OCI-LY7 (cell line): ENCODE measurements at regions not wholly inside any gene's neighbourhood (a gene's known extent, or its start where the extent isn't known, plus 50 kb on each side); places are given as distances from the start of the nearest gene placed in this dataset.

Experiments
- EZH2phosphoT487 ChIP-seq: fragments of 200-600 bp; sonication (generic); IDR thresholded peaks from 2 replicates; pipeline ENCODE4 v1.6.1; 2018; ENCODE audit warnings: low read depth, borderline replicate concordance, mild to moderate bottlenecking, mixed run types, antibody characterized with exemption, low read length, moderate library complexity, mixed read lengths
- TF ChIP-seq, protein P1 (sequence below): fragments of 200-600 bp; sonication (generic); conservative IDR thresholded peaks from 2 replicates; pipeline ENCODE4 v1.5.1; 2014; ENCODE audit warnings: mild to moderate bottlenecking, antibody characterized with exemption, low read length, moderate library complexity, mixed read lengths

DNA sequence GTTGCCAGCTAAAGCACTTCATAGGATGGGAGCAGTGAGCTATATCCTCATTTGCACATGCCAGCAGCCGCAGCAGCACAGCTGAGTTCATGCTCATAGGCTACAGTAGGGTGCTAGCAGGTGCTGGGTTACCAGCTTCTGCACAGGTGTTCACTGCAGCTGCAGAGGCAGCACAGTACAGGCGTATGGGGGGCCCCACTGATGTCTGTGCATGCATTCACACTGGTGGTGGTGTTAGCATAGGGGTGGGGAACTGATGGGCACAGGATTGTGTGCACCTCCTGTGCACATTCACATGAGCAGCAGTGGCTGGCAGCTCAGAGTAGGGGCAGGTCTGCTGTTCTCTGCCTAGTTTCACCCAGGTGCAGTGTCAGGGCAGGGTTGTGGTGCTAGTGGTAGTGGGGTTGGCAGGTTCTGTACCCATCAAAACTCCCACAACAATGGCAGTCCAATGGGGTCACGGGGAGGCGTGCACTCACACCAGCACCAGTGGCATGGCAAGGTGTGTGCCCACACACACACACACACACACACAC lies 58.9 kb upstream of the IRAK1BP1 start:
- TF ChIP-seq, protein P1, sequence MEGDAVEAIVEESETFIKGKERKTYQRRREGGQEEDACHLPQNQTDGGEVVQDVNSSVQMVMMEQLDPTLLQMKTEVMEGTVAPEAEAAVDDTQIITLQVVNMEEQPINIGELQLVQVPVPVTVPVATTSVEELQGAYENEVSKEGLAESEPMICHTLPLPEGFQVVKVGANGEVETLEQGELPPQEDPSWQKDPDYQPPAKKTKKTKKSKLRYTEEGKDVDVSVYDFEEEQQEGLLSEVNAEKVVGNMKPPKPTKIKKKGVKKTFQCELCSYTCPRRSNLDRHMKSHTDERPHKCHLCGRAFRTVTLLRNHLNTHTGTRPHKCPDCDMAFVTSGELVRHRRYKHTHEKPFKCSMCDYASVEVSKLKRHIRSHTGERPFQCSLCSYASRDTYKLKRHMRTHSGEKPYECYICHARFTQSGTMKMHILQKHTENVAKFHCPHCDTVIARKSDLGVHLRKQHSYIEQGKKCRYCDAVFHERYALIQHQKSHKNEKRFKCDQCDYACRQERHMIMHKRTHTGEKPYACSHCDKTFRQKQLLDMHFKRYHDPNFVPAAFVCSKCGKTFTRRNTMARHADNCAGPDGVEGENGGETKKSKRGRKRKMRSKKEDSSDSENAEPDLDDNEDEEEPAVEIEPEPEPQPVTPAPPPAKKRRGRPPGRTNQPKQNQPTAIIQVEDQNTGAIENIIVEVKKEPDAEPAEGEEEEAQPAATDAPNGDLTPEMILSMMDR: no peak
- no peak for TF ChIP-seq EZH2phosphoT487
